GM21526 (cell line): ENCODE measurements at regions not wholly inside any gene's neighbourhood (a gene's known extent, or its start where the extent isn't known, plus 50 kb on each side); places are given as distances from the start of the nearest gene placed in this dataset.

Source experiments
- ATAC-seq: cut with Tn5 transposase; IDR thresholded peaks from one replicate; pipeline ENCODE4 v1.9.1; 2021; ENCODE audit warnings: moderate library complexity; ENCODE audit not compliant: unreplicated experiment, low FRiP score

DNA sequence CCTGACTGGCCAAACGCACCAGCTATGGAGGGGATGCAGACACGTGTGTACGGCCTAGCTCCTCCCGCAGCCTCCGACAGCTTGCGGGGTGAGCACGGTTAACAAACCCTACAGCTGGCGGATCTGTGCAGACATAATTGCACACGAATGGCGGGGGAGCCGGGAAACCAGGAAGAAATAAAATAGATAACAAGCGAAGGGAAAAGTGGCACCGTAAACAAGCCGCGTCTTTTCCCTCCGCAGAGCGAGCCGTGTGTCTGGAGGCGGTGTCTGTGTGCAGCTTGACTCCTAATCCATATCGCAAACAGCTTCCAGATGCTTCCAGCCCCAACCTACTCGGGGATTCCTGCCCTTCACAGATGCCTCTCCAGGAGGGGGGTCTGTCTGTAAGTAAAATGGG lies 853.1 kb upstream of the SALL3 start:
- ATAC-seq, result no peak

DNA sequence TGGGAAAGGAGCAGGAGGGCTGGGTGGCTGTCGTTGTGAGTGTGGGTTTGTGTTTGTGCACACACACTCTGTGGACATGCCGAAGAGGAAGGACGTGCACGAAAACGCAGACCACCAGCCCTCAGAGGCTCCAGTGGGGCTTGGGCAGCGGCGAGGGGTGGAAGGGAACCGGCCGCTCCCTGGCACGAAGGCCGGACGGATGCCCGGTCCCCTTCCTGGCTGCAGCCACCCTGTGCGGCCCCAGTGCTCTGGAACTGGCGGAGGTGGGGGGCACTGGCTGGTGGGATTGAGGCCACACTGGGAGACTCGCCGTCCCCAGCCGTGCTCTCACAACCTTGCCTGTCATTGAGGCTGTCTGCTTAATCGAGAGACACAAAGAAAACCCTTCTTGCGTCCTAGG lies 852.6 kb upstream of the SALL3 start:
- no peak for ATAC-seq

DNA sequence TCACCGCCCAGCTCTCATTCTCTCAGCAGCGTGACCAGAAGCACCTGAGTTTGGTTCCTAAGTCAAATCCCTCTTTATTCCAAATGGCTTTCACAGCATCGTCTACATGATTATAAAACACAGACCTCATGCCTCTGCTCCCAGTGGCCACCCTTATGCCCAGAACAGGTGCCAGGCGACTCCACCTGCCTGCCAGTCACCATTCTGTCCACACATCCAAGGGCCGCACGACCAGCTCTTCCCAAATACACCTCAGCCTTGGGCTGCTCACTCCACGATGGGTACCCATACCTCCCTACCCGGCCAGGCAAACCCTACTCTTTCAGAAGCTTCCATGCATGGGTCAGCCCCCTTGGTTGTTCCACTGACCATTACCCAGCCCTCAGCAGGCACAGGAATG lies 851.6 kb upstream of the SALL3 start:
- no peak for ATAC-seq

GRCh38 chr18:78129260-78129659 lies 850.4 kb upstream of the SALL3 start:
- ATAC-seq, result no peak

- ATAC-seq, result no peak
Measured at GRCh38 chr18:78130232-78131195, 849.1 kb upstream of the SALL3 start.

DNA sequence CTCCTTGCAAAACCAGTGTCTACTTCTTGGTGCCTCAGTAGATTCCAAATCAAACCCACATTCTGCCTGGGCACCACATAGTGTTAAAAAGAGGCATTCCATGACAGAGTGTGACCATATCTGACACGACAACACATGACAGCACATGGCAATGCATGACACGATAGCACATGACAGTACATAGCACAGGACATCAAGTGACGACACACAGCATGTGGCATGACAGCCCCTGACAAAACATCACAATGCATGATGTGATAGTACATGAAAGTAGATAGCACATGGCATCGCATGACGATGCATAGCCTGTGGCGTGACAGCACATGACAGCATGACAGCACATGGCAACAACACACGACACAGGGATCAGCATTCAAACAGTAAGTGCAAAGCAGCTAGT lies 845.9 kb upstream of the SALL3 start:
- ATAC-seq, result no peak

DNA sequence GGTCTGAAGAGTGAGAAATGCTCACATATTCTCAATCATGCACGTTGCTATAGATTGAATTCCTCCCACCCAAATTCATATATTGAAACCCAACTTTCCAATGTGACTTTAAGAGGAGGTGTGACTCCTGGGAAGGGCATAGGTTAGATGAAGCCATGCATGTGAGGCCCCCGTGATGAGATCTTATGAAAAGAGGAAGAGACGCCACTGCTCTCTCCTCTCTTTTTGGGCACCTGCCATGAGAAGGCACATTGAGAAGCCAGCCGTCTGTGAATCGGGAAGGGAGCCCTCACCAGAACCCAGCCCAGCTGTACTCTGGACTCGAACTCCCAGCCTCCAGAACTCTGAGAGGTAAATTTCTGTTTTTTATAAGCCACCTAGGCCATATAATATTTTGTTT lies 842.6 kb upstream of the SALL3 start:
- ATAC-seq, result no peak

- ATAC-seq, result no peak
Measured at GRCh38 chr18:78138983-78139496, 840.6 kb upstream of the SALL3 start.

DNA sequence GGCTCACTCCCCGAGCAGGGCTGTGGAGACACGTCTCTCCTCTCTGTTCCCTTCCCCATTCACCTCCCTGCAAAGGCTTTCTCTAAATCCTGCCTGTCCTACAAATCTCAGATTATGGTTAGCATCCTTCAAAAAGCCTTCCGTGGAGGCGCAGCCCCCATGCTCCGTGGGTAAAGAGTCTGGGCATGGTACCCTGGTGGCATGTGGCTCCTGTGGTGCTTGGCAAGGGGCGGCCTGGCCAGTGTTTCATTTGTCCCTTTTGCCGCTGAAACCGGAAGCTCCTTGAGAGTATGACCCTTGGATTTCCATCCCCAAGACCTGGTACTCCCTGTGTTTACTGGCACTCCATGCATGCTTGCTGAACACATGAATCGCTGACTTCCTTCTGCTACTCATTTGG lies 839.3 kb upstream of the SALL3 start:
- ATAC-seq, result no peak

- ATAC-seq, result no peak
Measured at GRCh38 chr18:78144669-78145068, 834.9 kb upstream of the SALL3 start.

DNA sequence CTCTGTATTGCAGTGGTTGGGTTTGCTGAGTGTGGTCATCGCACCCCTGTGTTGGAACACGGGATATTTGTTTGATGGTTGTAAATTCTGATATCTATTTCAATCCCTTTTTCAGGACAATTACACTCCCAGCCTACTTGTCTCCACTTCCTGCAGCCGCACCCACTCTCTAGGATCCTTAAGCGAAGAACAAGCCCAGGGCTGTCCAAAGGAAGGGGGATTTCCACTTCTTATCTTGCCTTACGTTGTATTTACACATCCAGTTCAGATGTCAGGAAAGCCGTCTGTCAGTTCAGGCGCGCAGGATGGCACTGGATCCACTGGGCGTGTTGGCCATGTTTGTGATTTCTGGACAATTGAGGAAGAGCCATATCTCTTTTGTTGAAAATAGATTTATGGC lies 834.5 kb upstream of the SALL3 start:
- no peak for ATAC-seq

GRCh38 chr18:78146136-78147085 lies 833.2 kb upstream of the SALL3 start:
- no peak for ATAC-seq

- no peak for ATAC-seq
Measured at GRCh38 chr18:78150590-78150989, 829.0 kb upstream of the SALL3 start.

DNA sequence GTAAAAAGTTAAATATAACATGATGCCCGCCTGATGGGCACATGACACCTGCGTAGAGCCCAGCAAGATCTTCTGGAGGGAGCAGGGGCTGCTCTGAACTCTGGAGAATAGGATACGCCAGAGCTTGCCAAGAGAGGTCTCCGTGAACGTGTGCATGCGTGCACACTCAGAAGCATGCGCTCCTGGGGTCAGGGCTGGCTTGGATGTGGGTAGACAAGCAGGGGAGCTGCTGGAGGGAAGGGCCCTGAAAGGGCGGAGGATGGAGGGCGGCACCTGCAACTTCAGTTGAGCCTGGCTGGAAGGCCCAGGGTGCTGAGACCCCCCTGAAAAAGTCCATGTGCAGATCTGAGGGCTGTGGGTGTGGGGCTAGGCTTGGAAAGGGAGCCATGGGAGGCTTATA lies 828.4 kb upstream of the SALL3 start:
- ATAC-seq, result no peak

DNA sequence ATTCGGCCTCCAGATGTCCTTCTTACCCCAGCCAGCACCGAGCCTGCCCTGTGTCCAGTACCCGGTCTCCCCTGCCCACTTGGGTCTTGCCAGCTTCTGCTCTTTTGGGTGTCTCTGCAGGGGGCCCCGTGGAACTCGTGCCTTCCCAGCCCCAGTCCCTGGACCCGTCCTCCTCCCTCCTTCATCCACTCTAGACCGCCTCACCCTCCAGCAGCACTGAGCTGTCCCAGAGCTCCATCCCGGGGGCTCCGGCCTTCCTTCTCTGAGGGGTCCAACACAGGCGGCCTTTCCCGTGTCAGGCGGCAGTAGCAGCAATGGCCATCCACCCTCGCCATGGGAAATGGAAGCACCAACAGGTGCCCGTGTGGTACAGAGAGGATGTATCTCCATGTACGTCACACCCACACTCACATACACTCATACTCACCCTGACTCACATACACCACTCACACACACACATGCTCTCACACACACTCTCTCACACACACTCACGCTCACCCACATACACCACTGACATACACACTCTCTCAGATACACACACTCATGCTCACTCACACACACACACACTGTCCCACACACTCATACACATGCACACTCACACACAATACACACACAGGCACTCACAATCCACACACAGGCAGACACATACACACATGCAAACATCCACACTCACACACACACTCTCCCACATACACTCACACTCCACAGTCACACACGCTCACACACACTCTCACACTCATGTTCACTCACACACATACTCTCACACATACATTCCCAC lies 827.5 kb upstream of the SALL3 start:
- no peak for ATAC-seq

GRCh38 chr18:78153362-78153761 lies 826.3 kb upstream of the SALL3 start:
- no peak for ATAC-seq

DNA sequence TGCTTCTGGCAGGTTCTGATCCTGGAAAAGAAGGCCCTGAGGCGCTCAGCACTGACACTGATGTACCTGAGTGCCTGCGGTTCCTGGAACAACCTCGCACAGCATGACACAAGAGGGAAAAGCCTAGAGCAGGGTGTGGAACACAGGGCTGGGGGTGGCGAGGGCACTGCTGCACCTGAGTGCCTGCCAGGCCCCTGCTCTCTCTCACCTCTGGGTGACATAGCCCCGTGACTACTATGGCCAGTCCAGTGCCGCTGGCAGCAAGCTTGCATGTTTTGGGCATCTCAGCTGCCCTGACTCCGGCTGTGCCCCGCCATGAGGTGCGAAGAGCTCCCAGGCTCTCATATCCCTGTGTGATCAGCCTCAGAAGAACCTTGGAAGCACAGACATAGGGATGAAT lies 825.2 kb upstream of the SALL3 start:
- no peak for ATAC-seq

- no peak for ATAC-seq
Measured at GRCh38 chr18:78154853-78155252, 824.8 kb upstream of the SALL3 start.

DNA sequence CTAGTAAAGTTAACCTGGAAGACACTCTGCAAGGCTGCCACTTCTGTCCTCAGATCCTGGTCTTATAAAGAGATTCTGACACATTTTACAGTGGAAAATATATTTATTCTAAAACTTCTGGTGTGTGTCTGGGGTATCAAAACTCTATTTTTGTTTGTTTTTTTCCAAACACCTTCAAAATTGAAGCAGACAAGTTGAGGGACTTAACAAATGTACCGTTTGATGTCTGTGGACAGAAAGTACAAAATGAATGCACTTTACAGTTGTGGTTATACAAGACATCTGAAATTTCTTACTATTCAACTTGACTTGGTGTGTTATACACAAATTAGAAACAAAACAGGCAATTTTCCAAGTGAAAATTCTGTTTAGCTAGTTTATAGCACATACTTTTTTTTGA lies 823.2 kb upstream of the SALL3 start:
- ATAC-seq, result no peak

DNA sequence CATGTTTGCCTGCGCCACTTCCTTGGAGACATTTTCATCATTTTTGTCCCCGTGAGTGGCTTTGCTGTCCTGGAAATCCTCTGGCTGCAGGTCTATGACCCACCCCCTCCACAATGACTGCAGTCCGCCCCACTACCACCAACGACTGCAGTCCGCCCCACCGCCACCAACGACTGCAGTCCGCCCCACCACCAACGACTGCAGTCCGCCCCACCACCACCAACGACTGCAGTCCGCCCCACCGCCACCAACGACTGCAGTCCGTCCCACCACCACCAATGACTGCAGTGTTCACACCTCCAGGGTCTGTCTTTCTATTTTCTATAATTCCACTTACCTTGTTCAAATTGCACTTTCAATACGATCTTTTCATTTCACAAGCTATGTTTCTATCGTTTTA lies 820.7 kb upstream of the SALL3 start:
- ATAC-seq, result no peak
